SK-N-SH (cell line): ENCODE measurements at regions not wholly inside any gene's neighbourhood (a gene's known extent, or its start where the extent isn't known, plus 50 kb on each side); places are given as distances from the start of the nearest gene placed in this dataset.

ENCODE experiments used
- CTCF ChIA-PET: fragments of 300-600, 350-600 bp; formaldehyde crosslinking; extraction: SDS; loops from one replicate; lab custom pipeline; 2021; lab: Yijun Ruan, JAX
- POLR2A ChIA-PET: fragments of 350-600 bp; sonication (Branson Sonifier 250); formaldehyde crosslinking; extraction: SDS; loops from one replicate; lab custom pipeline; 2020; ENCODE audit warnings: antibody characterized with exemption, inconsistent platforms; lab: Yijun Ruan, JAX
- DNase-seq: peaks from one replicate; pipeline ENCODE4 v3.0.0; 2012
- H2AFZ ChIP-seq: fragments of 200-600 bp; sonication (generic); 2 replicates; pipeline ENCODE4 v1.8.1; 2016; ENCODE audit warnings: antibody characterized with exemption, mild to moderate bottlenecking, low read depth
- H3F3A ChIP-seq: fragments of 200-600 bp; sonication (generic); replicated peaks from 2 replicates; pipeline ENCODE3; 2016; ENCODE audit warnings: antibody characterized with exemption, mild to moderate bottlenecking; ENCODE audit not compliant: insufficient read depth
- H3K27ac ChIP-seq, 2 experiments: fragments of 200-500 bp in 1 of 2; fragments of 200-600 bp in 1 of 2; sonication (Bioruptor generic) in 1 of 2; sonication (generic), shearing (Covaris generic) in 1 of 2; 2 replicates each; pipeline versions ENCODE4 v1.5.1 to v1.6.1; 2014 to 2016; ENCODE audit warnings: low read depth in 2 of 2, inconsistent platforms in 1 of 2, low read length in 1 of 2, mild to moderate bottlenecking in 1 of 2, mixed read lengths in 1 of 2
- H3K27me3 ChIP-seq: fragments of 200-600 bp; sonication (generic), shearing (Covaris generic); 2 replicates; pipeline ENCODE4 v1.6.1; 2016; ENCODE audit warnings: mixed run types; ENCODE audit not compliant: insufficient read depth
- H3K36me3 ChIP-seq, 2 experiments: fragments of 200-500 bp in 1 of 2; fragments of 200-600 bp in 1 of 2; sonication (Bioruptor generic) in 1 of 2; sonication (generic) in 1 of 2; replicated peaks in 1 of 2; 2 replicates each; pipeline versions ENCODE3 to v1.5.1; 2014 to 2016; ENCODE audit warnings: low read length in 1 of 2, mild to moderate bottlenecking in 1 of 2; ENCODE audit not compliant: insufficient read depth in 2 of 2, control insufficient read depth in 1 of 2
- H3K4me1 ChIP-seq, 2 experiments: fragments of 200-500 bp in 1 of 2; fragments of 200-600 bp in 1 of 2; sonication (Bioruptor generic) in 1 of 2; sonication (generic), shearing (Covaris generic) in 1 of 2; 2 replicates each; pipeline versions ENCODE4 v1.5.1 to v1.6.1; 2014 to 2016; ENCODE audit warnings: low read depth in 1 of 2, low read length in 1 of 2, mixed run types in 1 of 2; ENCODE audit not compliant: insufficient read depth in 2 of 2, control insufficient read depth in 1 of 2
- H3K4me2 ChIP-seq: fragments of 200-600 bp; sonication (generic), shearing (Covaris generic); 2 replicates; pipeline ENCODE4 v1.6.1; 2017; ENCODE audit warnings: mixed run types
- H3K4me3 ChIP-seq, 2 experiments: fragments of 200-500 bp in 1 of 2; fragments of 200-600 bp in 1 of 2; sonication (Bioruptor generic) in 1 of 2; sonication (generic), shearing (Covaris generic) in 1 of 2; 2 replicates each; pipeline versions ENCODE4 v1.5.1 to v1.8.1; 2014 to 2016; ENCODE audit warnings: low read depth in 2 of 2, inconsistent platforms in 1 of 2, low read length in 1 of 2, mild to moderate bottlenecking in 1 of 2, mixed read lengths in 1 of 2, moderate library complexity in 1 of 2
- H3K79me2 ChIP-seq: fragments of 200-600 bp; sonication (generic); 2 replicates; pipeline ENCODE4 v1.8.1; 2017; ENCODE audit warnings: mild to moderate bottlenecking; ENCODE audit not compliant: insufficient read depth
- H3K9ac ChIP-seq: fragments of 200-600 bp; sonication (generic); 2 replicates; pipeline ENCODE4 v1.6.1; 2017; ENCODE audit warnings: mixed run types
- H3K9me2 ChIP-seq: fragments of 200-600 bp; sonication (generic); 2 replicates; pipeline ENCODE4 v1.6.1; 2017; ENCODE audit warnings: mixed run types
- H3K9me3 ChIP-seq: fragments of 200-600 bp; sonication (generic); 2 replicates; pipeline ENCODE4 v1.6.1; 2017; ENCODE audit warnings: mixed run types, mild to moderate bottlenecking, moderate library complexity
- H4K20me1 ChIP-seq: fragments of 200-600 bp; sonication (generic); 2 replicates; pipeline ENCODE4 v1.6.1; 2017; ENCODE audit warnings: mild to moderate bottlenecking, mixed run types; ENCODE audit not compliant: insufficient read depth
- CHD2 ChIP-seq: fragments of 150-350 bp; IDR thresholded peaks from 2 replicates; pipeline ENCODE4 v1.6.1; 2018; ENCODE audit warnings: low read length; ENCODE audit not compliant: partially characterized antibody
- CTCF ChIP-seq: fragments of 200-600 bp; sonication (generic); IDR thresholded peaks from 2 replicates; pipeline ENCODE4 v1.6.1; 2017; ENCODE audit warnings: antibody characterized with exemption, mild to moderate bottlenecking, moderate library complexity
- ELF1 ChIP-seq: IDR thresholded peaks from 2 replicates; pipeline ENCODE4 v1.4.0; 2012
- GATA2 ChIP-seq: sonication (generic); formaldehyde crosslinking; IDR thresholded peaks from 2 replicates; pipeline ENCODE4 v1.5.0; 2020; ENCODE audit warnings: mild to moderate bottlenecking, missing genetic modification reagents
- IRF3 ChIP-seq: fragments of 150-350 bp; IDR thresholded peaks from 2 replicates; pipeline ENCODE4 v1.6.1; 2016; ENCODE audit warnings: mild to moderate bottlenecking, low read depth, low read length
- MEF2A ChIP-seq: IDR thresholded peaks from 2 replicates; pipeline ENCODE4 v1.4.0; 2012; ENCODE audit warnings: low read depth, borderline replicate concordance
- MXI1 ChIP-seq: IDR thresholded peaks from 2 replicates; pipeline ENCODE4 v1.6.1; 2012; ENCODE audit warnings: mild to moderate bottlenecking, low read depth, low read length, improper control_type of control experiment
- NRF1 ChIP-seq: IDR thresholded peaks from 2 replicates; pipeline ENCODE4 v1.6.1; 2012; ENCODE audit warnings: low read depth, mild to moderate bottlenecking, low read length
- PBX3 ChIP-seq: IDR thresholded peaks from 2 replicates; pipeline ENCODE4; 2012
- POLR2AphosphoS5 ChIP-seq: IDR thresholded peaks from 2 replicates; pipeline ENCODE4 v1.6.1; 2012; ENCODE audit warnings: low read depth, low read length
- RCOR1 ChIP-seq: fragments of 150-350 bp; IDR thresholded peaks from 2 replicates; pipeline ENCODE4 v1.6.1; 2017; ENCODE audit warnings: antibody characterized with exemption, low read length
- REST ChIP-seq: IDR thresholded peaks from 2 replicates; pipeline ENCODE4 v1.6.1; 2012; ENCODE audit warnings: mild to moderate bottlenecking, low read depth, low read length, moderate library complexity
- RXRA ChIP-seq: IDR thresholded peaks from 2 replicates; pipeline ENCODE4 v1.4.0; 2012; ENCODE audit warnings: low read depth, mild to moderate bottlenecking, borderline replicate concordance
- SMC3 ChIP-seq: IDR thresholded peaks from 2 replicates; pipeline ENCODE4 v1.6.1; 2012; ENCODE audit warnings: low read depth, low read length, improper control_type of control experiment
- TAF1 ChIP-seq: IDR thresholded peaks from 2 replicates; pipeline ENCODE4 v1.6.1; 2012; ENCODE audit warnings: low read depth, mild to moderate bottlenecking, low read length, moderate library complexity, borderline replicate concordance
- TEAD4 ChIP-seq: IDR thresholded peaks from 2 replicates; pipeline ENCODE4 v1.4.0; 2012; ENCODE audit warnings: mild to moderate bottlenecking, borderline replicate concordance; ENCODE audit not compliant: insufficient read depth
- ZBTB33 ChIP-seq: IDR thresholded peaks from 2 replicates; pipeline ENCODE4 v1.4.0; 2012; ENCODE audit warnings: low read depth, borderline replicate concordance
- whole genome bisulfite sequencing: methylation state at CpG from one replicate; pipeline ENCODE4 v1.1.6; 2017; ENCODE audit warnings: low lambda C conversion rate; 5-methylcytosine and 5-hydroxymethylcytosine counted together

- Histone ChIP-seq H4K20me1 (no peaks in the 10 kb centered on the region), H3K36me3 (no peaks in the 10 kb centered on the region), H3K9me3 (no peaks in the 10 kb centered on the region), H2AFZ (no peak overlapping the region), H3K27ac (no peak overlapping the region), H3K9ac (no peak overlapping the region), H3K27me3 (no peaks in the 10 kb centered on the region), H3K4me2 (no peak overlapping the region), H3K9me2 (no peaks in the 10 kb centered on the region), H3F3A (peaks cover 8% of the 10 kb centered on the region), H3K4me1 (peaks cover 12 to 19% of the 10 kb centered on the region in 2 experiments), H3K4me3 (no peak overlapping the region), H3K79me2 (no peaks in the 10 kb centered on the region)
- WGBS: 72% methylated on average over 3 of the region's 3 CpGs
- no peak for DNase-seq
- TF ChIP-seq TEAD4 (no peak), CHD2 (no peak), MEF2A (no peak), PBX3 (no peak), IRF3 (no peak), RCOR1 (no peak), CTCF (no peak), ZBTB33 (no peak), REST (no peak), TAF1 (no peak), RXRA (no peak), GATA2 (CRISPR knock-in tag) (no peak), POLR2AphosphoS5 (no peak), NRF1 (no peak), SMC3 (no peak), ELF1 (no peak), MXI1 (no peak)
- ChIA-PET POLR2A (no interaction called here), CTCF (no interaction called here)
Observed at GRCh38 chr14:89037065-89037464, 212.6 kb downstream of the TTC8 start.
